HS-27A (cell line): ENCODE measurements at regions not wholly inside any gene's neighbourhood (a gene's known extent, or its start where the extent isn't known, plus 50 kb on each side); places are given as distances from the start of the nearest gene placed in this dataset.
"Not testable (repeated sequence)": the region's sequence is repeated elsewhere in the genome, so short reads cannot be mapped to it uniquely, and the experiment has no call there.

Source experiments
- DNase-seq: peaks from one replicate; pipeline ENCODE4 v3.0.0-alpha.2; 2012; ENCODE audit warnings: low read depth, missing footprints

DNA sequence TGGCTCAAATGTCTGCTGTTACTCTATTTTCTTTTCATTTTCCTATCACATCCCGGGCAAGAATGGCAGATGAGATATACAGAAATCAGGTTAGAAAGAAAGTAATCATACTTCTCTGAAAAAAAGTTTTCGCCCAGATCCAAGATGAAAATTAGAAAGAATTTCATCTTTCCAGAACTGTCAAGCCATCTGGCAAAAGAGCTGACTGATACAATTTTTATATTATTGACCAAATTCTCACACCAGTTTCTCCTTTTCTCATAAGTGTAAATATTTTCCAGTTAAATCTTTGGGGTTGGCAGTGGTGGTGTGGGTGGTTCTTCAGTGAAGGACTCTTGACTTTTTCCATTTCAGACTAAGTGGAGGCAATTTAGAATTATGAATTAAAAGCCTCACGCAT, 371.9 kb downstream of the CD83 start:
- no peak for DNase-seq

DNA sequence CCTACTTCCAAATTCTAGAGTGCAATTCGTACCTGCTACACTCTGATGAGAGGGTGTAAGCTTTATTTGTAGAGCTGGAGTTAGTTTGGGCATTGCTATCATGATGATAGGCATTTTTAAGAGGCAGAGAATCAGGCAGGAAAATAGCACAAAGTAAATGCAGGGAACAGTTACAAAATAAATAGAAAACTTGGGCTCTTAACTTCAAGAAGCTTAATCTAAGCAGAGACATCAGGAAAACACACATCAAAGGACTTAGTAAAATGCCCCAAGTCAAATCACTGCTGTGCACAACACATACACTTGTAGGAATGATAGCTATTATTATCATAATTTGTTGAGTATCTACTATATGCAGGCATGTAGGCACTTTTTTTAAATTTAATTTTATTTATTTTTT, 381.2 kb downstream of the CD83 start:
- DNase-seq = no peak

DNA sequence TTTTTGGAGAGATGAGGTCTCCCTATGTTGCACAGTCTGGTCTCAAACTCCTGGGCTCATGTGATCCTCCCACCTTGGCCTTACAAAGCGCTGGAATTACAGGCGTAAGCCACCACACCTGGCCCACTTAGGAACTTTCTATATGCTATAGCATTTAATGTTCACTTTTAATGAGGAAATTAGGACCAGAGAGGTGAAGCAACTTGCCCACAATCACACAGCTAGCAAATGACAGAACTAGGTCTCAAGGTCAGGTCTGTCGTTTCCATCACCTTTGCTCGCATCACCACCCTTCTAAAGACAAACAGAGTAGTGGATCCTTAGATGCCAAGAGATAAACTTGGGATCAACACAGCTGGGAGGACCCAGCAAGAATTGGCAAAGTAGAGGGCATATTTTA, 381.7 kb downstream of the CD83 start:
- no peak for DNase-seq

DNA sequence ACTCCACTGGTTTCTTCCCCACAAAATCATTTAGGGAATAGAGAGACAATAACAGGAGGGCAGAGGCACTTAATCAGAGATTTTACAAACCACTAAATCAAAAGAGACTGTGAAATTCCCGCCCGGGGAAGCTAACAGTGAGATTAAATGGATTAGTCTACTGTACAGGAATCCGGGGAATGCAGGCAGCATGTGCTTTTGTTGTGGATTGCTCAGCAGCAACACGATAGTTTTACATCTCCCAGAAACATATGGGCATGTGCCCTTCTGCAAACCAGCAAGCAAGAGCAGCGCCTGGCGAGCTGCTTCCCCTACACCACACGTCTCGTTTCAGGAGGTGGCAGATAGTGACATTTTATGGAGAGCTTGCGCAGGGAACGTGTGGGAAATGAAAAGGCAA, 382.3 kb downstream of the CD83 start:
- peak; percentile 85 for DNase-seq

- no peak for DNase-seq
These were observed 383.2 kb downstream of the CD83 start for GRCh38 chr6:14500809-14501208.

DNA sequence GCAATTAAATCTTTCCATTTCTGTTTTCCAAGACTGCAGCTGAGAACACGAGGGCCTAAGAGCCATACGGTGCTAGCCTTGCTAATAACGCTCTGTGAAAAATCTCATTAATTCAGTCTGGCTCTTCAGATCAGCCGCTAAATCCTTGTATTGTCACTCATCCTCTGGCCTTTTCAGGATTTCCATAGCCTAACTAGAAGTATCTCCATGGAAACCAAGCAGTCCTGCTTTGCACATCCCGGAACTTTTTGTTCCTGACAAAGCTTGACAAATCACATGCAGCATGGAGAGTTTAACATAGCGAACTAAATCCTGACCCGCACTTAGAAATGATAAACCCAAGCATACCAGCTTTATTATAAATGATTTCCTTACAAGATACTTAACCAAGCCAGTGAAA, 383.7 kb downstream of the CD83 start:
- no peak for DNase-seq

DNA sequence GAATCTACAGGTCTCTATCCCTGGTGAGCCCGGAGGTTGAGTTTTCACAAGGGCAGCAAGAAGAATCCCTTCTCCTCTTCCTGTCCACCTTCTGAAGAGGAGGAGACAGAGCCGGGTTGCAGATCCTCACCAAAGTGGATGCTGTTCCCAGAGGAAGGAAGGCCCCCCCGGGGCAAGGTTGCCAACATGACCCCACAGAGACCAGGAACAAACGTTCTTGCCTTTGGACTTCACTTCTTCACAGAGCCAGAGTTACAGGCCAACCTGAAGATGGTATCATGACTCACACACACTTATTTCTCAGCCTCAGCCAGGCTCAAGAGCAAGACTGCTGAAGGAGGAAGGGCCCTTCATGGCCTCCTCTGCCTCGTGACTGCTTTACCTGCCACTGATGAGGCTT, 384.3 kb downstream of the CD83 start:
- no peak for DNase-seq

DNA sequence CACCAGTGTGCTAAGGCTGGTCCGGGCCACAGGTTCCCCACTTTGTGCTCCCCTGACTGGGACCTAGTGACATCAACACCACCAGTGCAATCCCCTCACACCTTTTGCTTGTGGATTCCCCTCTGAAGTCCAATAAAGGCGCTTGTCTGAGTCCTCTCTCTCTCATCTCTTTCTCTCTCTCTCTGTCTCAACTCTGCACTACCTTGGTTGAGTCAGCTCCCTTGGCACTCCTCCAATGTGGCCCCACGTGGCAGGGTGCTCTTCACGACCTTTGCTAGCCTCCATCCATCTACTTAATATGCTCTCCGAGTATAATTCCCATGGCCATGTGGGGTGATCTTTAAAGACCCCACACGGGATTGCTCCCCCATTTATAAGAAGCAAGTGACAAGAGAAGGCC, 385.0 kb downstream of the CD83 start:
- DNase-seq = no peak

DNA sequence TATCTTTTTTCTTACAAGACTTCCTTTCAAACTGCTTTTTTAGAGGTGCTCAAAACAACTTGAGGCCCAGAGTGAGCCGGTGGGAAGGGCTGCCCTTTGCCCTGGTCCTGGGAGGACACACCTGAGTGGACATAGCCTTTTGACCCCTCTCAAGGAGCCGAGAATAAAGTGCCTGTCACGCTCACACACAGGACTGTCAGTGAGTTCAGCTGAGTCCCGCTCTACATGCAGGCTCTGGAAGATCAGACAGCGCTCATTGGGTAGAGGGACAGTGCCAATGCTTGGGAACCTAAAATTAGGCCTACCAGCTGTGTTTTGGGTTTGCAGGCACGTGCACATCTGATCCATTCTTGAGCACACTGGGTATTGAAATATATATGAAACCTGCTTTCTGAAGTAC, 387.8 kb downstream of the CD83 start:
- no peak for DNase-seq

- no peak for DNase-seq
These were observed 389.2 kb downstream of the CD83 start for GRCh38 chr6:14506656-14507246.

DNA sequence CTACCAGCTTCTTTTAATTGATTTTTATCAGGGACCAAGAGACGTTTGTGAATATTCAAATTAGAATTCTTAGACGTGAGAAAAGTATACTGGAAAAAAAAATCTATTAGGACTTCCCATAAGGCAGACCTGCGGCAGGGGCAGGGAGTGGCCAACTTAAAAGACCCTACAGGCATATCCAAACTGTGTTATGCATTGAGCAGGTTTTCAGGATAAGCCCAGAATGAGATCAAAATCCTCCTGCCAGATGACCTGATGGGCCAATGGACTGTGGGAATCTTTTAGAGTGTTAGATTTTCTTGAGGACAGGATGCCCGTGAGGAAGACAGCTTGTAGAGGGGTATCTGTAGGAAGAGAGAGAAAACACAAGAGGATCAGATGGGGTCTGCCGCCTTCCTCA, 391.5 kb downstream of the CD83 start:
- DNase-seq = no peak

DNA sequence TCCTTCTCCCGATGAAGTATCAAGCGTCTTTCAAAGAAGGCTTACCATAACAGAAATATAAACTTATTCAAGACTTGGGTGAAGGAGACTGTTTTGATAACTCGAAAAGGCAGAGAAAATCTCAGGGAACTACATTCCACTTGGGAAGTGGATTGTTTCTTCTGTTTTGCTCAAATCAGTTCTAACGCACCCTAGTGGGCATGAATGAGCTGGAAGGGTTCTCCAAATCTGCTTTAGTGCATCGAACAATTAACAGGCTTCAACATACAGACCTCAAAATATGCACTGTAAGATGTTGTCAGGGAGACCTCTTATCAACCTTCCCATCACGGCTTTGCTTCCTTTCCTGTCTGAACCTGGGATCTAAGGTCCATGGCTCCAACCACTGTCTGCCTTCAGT, 392.5 kb downstream of the CD83 start:
- DNase-seq = no peak

- DNase-seq = no peak
These were observed 393.6 kb downstream of the CD83 start for GRCh38 chr6:14511061-14511586.

DNA sequence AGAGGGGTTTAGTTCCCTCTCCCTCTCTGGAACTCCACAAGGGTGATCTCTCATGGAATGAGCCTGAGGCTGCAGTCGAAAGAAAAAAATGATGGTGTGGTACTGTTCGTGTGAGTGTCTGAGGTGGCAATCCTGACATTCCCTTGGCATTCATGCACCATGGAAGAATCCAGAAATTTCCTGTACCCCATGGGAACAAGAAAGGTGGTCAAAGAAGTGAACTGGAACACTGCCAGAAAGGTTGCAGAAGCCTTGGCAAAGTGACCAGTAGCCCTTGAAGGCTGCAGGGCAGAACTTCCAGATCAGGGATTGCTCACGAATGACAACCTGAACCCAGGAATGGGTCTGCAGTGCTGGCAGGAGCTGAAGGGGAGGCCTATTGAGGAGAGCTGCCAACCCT, 394.7 kb downstream of the CD83 start:
- no peak for DNase-seq

DNA sequence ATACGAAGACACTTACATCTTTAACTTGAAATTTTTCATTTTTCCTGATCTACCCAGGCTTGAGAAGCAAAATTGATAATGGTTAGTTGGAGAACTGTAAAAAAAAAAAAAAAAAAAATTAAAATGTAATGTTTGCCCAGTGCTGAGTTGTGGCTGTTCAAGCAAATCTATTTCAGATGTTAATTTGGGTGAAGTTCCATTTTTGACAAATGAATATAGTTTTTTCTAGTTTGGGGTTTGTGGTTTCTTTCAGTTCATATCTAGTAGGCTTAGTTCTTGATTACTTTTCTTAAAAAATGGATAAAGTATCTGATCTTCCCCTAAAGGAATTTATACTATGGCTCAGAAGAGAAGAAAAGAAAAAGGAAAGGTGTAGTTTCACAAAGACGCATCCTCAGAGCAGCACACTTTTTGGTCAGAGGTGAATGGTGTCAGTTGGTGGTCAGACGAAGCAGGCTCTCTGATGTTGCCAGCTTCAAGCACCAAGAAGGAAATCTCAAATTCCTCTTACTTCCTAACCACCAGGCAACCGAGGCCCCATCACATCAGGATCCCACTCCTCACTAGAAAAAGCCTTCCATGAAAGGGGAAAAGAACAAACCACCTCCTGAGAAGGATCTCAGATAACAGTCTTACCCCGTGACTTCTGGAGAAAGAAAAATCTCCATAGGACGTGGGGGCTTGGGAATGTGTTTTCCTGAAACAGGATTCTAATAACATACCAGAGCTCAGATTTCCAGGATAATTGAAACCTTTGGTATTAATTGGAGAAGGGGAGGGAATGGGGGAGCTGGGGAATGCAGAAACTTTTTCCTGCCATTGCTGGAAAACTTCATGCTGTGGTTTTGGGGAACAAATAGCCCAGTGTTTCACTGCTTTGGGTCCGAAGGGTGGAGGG, 396.2 kb downstream of the CD83 start:
- DNase-seq = no peak

- no peak for DNase-seq
These were observed 399.4 kb downstream of the CD83 start for GRCh38 chr6:14516956-14517355.

DNA sequence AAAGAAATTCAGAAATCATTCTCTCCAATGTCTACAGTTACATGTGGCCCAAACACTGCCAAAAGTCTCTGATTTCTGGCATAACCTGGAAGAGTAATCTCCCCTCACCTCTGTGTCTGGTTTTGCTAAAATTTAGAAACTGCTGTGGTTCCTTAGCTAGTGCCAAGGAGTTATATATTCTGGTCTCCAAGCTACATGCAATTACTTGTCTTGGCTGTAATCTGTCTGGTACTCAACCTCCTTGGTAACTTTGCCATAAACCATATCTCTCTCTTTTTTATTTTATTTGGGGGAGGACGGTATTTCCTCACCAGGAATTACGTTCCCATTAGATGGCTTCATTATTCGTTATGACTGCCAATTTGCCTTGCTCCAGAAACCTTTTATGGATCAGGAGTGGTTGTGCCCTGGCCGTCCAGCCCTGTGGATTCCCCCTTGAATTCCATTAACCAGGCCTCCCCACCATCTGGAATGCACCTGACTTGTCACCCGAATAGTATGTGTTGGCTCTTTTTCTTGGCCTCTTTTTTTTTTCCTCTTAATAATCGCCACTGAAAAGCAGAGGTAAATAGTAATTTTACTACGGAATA, 400.0 kb downstream of the CD83 start:
- no peak for DNase-seq

DNA sequence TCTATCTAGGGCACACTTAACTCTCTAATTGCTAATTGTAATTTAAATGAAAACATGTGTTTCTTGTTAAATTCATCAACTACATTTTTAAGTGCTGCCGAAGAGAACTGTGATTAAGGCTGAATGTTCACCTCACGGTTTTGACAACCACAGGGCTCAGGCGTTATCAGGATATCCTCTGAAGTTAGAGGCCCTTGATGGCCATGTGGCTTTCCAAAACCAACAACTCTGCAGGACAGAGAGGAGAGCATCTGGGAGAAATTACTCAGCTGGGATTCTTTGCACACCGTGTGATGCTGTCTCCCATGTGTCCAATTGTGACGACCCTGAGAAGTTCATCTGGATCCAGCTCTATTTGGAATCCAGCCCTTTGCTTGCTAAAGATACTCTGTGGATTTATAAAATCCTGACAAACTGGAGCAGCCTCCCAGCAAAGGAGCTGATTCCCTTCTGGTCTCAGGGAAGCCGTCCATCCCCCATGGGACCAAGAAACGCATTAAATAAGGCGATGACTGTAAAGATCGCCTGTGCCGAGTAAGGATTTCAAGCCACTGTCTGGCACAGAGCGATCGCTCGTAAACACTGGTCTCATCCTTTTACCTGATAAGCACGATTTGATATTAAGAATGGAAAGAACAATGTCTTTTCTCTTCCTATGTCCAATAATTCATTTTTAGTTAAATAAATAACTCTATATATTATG, 401.1 kb downstream of the CD83 start:
- no peak for DNase-seq

GRCh38 chr6:14520029-14520428, 402.5 kb downstream of the CD83 start:
- no peak for DNase-seq

DNA sequence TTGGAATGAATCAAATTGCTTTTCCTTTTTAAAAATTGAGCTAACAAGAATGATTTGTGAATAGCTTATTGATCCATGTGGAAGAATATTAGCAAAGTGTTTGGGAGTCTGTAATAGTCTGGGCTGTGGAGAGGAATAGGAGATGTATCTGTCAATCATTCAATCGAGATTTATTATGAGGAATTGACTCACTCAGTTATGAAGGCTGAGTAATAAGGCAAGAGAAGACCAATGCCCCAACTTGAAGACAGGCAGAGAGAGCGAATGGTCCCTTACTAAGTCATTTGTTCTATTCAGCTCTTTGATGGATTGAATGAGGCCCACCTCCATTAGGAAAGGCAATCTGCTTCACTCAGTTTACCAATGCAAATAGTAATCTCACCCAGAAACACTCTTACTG, 403.0 kb downstream of the CD83 start:
- DNase-seq = no peak

- no peak for DNase-seq
These were observed 403.6 kb downstream of the CD83 start for GRCh38 chr6:14521141-14521540.

- not testable (repeated sequence) for DNase-seq
These were observed 404.3 kb downstream of the CD83 start for GRCh38 chr6:14521861-14522260.

DNA sequence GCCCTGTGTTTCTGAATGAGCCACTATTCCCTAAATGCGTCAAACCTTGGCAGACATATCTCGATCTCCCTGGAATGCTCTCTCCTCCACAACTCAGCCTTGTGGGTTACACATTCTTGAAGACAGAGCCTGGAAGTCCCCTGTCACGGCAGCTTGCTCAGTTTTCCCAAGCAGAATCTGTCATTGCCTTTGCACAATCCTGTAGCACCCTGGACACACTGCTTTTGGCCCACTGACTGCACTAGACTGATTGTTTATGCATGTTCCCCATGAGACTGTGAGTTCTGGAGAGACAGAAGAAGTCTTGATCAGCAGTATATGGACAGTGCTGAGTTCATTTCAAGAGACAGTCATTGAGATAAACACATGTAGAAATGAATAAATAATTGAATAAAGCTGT, 406.7 kb downstream of the CD83 start:
- DNase-seq = no peak
